CD4-positive, alpha-beta T cell treated with Interleukin-6 at 100 ng/mL for 8 hours (primary cell): ENCODE measurements at regions not wholly inside any gene's neighbourhood (a gene's known extent, or its start where the extent isn't known, plus 50 kb on each side); places are given as distances from the start of the nearest gene placed in this dataset.

Experiments
- DNase-seq: peaks from one replicate; pipeline ENCODE4 v3.0.0-alpha.2; 2020; ENCODE audit warnings: mixed read lengths, low spot score

DNA sequence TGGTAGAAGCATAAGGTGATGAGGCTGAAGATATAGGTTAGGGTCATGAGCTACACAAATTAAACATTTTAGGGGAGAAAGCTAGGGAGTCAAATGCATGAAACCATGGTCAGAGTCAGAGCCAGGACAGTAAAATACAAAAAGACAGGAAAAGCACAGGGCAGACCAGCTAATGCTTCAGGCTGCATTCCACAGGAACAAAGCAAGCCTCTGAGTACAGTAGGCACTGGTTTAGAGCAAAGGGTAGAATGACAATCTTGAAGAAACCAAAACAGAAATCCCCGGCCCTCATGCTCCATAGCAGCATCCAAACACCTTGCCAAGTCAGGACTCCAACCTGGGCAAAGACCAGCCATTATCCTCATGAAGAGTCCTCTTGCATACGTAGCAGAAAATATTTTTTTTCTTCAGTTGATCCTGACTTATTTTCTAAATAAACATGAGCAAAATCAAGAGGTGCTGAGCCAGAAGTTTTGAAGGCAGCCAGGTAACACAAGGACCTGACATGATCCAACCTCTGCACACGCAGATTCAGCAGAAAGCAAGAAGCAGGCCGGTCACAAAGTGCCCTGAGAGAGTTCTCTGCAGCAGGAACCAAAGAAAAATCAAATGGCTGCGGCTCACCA, 273.1 kb downstream of the TTLL7 start:
- no peak for DNase-seq

DNA sequence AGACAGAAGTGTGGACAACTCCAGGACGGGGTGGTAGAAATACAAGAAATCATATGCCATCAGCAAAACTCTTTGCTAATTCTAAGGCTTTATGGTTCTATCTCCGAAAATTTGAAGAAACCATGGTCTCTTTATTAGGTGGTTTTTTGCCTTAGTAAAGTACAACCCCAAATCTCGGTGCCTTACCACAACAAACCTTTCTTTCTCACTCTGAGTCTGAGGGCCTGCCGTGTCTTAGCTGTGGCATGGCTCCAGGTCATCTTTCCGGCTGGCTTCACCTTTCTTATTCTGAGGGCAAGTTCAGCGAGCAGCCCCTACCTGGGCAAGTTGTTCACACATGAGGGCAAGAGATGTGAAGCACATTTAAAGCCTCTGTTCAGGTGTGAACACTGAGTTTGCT, 280.6 kb downstream of the TTLL7 start:
- no peak for DNase-seq

DNA sequence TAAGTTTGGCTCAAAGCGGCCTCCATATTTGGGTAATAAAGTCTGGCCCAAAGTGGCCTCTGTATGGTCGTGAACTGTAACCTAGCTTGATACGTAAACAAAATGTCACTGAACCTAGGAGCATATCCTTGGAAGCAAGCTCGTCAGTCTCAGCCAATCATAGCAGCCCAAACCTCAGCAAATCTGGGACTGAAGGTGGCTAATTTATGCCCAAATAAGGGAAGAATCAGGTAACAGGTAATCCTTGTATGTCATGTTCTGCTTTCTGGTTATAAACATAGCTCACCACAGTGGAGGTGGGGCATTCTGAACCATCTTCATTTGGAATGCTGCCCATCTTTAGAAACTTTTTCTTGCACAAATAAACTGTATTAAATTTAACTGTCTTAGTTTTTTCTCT, 281.1 kb downstream of the TTLL7 start:
- DNase-seq, result no peak

DNA sequence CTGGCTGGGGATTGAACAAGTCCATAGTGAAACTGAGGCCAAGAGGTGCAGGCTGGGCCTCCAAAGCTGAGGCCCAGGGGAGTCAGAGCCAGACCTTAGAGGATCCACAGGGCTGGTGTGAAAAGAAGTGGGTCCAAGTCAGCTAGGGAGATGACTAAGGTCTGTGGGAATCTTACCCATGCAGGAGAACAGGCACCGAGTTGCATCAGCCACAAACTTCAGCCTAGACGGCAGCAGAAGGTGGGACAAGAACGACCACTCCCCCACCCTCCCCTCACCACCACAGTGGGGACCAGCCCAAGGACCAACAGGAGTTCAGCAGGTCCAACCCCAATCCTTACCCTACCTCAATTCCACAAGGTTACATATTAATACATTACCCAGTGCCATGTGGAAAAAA, 282.3 kb downstream of the TTLL7 start:
- DNase-seq, result no peak

DNA sequence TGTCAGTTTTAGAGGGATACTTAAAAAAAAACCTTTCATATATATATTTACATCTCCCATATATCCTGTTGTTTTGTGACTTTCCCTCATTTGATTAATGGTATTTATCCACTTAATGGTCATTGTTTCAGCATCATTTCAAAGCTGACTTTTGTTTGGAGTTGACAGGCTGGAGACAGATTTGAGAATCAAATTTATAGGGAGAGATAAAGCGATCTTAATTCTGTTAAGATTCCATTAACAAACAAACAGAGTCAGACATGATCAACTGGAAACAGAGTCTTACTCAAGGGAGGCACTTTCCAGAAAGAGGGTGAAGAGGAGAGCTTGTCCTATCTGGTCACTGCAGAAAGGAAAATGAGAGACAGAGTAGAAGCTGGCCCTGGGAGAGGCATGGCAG, 283.4 kb downstream of the TTLL7 start:
- DNase-seq, result no peak

DNA sequence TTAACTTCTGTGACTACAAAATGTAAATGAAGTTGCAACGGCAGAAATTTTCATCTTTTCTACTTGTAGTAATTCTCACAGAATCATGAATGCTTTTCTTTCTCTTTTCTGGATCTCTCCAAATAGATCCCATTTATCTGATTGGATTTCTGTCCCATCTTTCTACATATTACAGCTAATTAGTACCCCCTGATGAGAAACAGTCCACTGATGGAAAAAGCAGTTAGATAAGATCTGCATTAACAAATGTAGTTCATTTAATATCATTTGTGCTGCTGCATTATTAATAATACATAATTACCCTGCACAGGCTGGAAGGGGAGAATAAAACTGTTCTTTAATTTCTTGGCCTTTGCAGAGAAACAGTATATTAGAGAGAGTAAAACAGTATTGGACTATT, 289.3 kb downstream of the TTLL7 start:
- DNase-seq, result no peak

DNA sequence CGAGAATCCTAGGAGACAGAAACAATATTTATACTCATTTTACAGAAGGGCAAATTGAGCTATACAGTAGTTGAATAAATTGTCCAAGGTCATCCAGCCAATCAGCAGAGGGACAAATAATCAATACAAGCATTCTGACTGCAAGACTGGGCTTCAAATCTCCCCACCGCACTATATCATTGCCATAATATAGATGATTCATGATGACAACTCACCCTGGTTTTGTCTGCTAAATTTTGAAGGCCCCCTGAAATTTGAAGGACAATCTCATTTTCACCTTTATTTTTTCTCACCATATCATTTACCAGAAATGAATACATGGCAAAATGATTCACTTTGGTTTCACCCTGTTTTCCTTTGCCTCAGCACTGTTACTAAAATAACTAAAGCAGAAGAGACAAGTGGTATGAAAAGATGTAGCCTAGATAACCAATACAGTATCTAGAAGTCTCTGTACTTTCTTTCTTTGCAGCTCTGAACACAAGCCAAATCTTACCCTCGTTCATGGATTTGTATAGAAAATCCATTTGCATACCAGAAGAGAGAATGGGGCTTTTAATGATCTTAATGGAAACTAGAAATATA, 292.5 kb downstream of the TTLL7 start:
- DNase-seq, result no peak

DNA sequence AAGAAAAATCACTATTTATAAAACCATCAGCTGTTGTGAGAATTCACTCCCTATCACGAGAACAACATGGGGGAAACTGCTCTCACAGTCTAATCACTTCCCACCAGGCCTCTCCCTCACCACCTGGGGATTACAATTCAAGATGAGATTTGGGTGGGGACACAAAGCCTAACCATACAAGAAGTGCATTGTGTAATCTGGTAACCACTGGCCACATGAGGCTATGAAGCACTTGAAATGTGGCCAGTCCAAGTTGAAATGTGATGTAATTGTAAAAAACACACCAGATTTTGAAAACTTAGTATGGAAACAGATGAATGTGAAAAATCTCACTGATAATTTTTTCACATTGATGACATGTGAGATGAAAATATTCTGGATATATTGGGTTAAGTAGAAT, 293.8 kb downstream of the TTLL7 start:
- no peak for DNase-seq

DNA sequence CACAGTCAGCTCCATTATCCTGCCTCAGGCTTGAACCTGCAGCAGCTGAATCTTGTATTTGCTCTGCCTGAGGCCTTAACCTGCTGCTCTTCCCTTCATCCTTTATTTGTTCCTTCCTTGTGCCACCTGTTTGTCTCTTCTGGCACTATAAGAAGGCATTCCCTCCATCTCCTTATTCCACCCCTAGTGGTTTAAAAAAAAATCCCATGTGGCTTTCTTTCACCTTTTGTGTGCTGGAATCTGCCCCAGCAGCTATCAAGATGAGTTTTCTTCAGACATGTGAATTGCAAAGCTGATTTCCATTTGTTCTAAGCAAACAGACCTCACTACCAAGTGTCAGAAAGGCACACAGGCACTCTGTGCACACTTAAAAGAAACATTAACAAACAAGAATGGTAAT, 294.6 kb downstream of the TTLL7 start:
- no peak for DNase-seq

DNA sequence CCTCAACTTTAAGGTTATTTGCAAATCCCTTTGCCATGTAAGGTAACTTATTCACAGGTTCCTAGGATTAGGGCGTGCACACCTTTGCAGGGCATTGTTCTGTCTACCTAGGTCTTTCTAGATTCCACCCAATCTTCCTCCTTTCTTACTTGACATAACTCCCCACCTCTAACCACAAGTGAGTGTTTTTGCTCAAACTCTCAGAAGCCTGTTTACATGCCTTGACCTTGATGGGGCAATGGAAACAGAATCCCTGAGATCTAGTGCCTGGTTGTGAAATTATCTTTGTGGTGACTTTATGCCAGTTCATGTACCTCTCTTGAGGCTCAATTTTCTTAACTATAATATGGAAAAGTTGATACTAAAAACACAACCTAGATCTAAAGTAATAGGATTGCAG, 296.6 kb downstream of the TTLL7 start:
- DNase-seq, result no peak

DNA sequence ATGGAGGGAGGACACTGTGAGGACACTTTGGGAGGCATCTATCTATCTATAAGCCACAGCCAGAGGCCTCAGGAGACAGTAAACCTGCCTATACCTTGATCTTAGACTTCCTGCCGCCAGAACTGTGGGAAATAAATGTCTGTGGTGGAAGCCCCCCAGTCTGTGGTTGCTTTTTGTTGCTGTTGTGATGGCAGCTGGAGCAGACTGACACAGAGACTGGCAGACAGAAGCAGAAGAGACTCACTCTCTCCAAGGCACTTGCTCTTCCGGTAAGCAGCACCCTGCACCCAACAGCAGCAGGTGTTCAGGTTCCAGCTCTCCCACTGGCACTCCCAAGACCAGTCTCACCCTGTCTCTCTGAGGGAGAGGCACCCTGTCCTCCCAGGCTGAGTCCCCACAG, 297.6 kb downstream of the TTLL7 start:
- DNase-seq, result no peak

DNA sequence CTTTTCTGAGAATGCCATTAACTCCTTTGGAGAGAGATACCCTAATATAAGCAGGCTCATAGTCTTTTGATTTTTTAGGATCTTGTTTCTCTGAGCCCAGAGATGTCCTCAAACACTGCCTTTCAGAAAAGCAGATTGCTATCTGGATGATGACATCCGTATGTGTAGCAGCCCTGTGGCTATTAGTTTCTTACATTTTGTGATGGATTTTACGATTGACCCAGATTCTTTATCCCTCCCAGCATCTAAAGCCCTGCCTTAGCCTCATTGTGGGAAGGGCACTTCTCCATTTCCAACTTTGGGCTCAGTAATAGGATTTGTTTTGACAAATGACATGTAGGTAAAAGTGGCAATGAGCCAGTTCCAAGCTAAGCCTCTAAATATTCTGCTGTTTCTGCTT, 300.3 kb downstream of the TTLL7 start:
- no peak for DNase-seq

DNA sequence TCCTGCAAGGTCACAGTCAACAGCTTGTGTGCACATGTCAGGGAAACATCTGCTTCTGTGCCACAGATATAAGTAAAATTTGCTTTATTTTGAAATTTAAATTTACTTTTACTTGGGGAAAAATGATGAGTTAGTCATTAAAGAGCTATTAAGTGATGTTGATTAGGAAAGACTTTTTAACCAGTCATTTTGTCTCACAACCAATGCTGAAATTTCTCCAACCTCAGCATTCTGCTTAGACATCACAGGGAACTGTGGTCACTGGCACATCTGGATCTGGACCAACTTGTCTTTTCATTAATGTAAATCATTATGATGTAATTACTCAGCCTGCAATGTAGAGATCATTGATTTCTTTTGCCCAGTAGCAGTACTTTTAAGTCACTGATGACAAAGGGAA, 301.0 kb downstream of the TTLL7 start:
- DNase-seq, result no peak

DNA sequence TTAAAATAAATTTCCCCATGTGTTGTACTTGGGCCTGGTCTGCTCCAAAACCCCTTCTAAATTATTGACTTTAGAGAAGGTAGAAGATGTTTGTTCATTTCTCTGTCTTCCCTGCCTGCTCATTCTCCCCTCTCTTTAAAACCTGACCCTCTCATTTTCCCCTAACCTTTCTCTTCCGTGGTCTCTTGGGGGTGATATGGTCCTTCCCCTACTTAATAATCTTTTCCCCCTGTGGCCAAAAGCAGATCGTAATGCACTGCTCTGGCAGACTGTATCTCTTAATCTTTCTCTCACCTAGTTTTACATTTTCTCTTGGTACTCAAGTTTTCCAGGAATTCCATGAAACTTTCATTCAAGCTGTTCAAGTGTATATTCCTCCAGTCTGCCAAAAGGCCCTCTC, 301.7 kb downstream of the TTLL7 start:
- DNase-seq, result no peak

DNA sequence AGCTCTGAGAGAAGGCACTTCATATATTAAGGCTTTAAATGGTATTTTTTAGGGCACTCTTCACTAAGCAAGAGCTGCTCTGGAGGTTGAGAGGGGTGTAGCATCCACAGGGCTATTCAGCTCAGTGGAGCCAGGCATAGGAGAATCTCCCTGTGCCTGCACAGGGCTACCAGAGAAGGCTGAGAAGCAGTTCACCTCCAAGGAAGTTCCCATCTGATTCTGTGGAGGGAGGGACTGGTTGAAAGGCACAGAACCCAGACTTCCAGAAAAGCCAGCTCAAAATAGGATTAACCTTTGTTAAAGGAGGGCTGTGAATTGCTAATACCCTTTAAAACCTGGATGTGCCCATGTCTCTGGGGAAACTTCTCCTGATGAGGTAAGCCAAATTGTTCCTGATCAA, 304.5 kb downstream of the TTLL7 start:
- DNase-seq, result no peak

DNA sequence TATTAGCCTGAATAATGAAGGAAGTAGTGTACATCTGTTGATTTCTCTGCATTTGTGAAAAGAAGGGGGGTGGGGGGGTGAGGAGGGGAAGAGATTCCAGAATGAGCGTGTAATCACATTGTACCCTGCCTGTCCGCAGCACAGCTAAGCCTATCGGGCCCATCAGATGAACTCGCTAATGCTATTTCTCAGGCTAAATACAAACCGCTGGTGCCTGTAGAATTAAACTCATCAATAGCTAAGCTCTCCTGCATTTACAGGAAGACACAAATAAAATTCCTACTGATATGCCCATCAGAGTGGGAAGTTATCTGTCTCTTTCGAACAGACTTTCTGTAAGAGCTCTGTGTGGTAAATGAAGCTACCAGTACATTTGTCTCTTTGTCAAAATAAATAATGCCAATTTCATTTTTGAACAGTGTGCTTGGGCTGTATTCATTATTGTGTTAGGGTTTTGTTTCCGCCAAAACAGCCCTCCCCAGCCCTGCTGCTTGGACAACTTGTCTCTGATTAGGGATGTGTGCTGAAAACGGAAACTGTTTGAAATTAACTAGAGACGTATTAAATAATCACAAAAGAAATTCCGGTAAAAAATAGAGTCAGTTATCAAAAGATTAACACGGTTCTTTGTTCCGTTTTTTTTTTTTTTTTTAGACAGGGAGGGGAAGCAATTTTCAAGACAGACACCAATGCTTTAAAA, 305.4 kb downstream of the TTLL7 start:
- DNase-seq, result no peak

DNA sequence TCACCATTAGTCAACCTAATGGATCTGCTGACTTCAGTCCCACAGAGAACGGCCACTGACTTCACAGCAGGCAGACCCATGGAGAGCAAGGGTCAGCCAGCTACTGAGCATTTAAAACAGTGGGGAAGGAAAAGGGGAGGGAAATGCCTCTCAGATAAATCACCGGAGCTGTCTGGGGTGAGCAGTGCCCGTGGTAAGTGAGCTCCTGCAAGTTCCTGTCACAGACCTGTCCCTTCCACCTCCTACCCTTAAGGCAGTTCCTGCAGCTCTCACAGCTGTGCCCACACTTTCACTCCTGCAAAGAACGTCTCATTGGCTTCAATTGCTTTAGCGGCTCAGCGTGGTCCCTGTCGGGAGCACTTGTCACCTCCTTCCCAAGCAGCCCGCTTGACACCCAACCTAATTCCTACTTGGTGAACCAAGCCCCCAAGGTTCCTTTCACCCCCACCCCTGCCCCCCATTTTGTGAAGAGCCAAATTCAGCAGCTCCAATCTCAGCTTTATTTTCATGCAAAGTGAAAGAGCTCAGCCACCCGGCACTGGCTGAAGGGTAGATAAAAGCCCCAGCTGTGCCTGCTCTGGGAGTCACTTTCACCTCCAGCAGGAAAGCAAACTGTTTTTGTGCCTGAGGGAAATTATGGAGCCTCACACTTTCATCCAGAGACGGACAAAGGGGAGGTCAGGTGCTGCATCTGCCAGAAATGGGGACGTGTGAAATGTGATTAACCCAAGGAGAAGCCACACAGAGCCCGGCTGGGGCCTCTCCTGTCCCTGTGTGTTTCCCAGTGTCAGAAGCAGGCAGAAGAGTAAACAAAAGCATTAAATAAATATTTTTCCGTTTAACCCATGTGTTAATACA, 306.2 kb downstream of the TTLL7 start:
- peak; percentile 14 for DNase-seq

DNA sequence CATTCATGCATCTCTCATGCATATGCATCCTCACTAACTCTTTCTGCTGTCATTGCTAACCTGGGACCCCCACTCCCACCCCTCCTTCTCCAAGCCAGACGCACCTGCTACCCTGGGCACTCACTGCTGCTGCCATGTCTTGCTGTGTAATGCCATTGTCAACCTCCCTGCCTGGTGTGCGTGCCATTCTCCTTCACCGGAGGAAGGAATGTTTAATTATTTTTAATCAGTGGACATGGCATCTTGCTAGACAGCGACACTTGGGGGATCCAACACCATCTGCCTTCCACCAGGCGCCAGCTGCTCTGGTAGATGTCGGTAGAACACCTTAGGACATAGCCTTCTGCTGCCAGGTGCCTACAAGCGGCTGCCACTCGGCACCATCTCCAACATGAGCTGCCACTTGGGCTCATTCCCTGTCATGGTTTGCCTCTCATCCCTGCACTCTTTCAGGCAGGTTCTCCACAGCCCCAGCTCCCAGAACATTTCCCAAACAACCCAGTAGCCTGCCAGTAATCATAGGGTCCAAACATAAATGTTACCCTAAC, 306.9 kb downstream of the TTLL7 start:
- DNase-seq, result no peak

DNA sequence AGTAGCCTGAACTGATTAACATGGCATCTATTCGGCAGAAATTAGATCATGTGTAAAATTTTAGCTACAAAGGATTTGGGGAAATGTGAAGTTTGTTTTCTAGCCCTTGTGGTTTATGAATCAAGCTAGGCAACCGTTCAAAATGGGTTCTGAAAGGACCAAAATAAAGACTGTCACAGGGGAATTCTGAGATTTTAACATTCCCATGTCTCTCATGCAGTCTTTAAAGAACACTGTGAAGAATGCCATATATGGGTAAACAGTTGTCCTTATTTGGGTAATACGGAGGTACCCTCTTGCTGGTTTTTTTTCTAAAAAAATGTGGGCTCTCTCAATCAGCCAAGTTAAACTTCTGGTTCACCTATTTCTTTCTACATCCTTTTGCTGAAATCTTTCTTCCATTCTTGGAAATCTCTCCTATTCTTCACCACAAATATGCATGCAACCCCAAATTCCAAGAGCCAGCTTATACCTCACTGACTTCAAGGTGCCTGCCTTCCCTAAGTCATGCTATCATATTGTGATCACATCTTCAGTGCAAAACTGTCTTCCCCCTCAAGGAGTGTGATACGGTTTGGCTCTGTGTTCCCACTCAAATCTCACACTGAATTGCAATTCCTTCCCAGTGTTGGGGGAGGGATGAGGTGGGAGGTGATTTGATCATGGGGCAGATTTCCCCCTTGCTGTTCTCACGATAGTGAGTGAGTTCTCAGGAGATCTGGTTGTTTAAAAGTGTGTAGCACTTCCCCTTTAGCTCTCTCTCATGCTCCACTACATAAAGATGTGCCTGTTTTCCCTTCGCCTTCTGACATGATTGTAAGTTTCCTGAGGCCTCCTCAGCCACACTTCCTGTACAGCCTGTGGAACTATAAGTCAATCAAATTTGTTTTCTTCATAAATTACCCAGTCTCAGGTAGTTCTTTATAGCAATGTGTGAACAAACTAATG, 308.7 kb downstream of the TTLL7 start:
- DNase-seq, result no peak

DNA sequence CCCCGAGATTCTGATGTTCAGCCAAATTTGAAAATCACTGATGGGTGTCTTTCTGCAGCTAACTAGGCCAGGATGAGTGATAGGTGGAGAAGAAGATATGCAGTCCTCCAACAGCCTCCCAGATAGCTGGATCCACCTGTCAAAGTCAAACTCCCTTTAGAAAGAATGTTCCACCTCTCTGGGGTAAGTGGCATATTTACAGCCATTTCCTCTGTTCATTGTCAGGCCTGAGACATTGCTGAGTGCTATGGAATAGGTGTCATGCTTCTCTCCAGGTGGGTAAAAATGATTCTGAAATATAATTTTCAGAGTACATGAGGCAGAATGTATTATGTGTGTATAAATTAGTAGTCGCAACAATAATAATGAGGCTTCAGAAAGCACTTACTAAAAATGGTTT, 316.8 kb downstream of the TTLL7 start:
- no peak for DNase-seq

DNA sequence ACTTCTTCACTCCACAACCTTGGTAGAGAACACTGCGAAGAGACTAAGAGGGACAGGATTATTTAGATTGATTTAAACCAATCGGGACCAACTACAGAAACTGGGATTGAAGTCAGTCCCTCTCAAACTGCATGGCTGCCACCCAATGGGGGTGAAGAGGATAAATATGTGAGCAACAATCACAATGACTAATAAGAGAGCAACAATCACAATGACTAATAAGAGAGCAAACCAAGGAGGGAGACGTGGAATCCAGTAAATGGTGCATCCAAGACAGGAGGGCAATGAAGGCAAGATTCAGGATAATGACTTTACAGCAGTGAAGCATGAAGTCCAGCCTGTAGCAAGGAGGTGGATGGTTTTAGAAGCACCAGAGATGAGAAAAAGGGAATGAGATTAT, 322.8 kb downstream of the TTLL7 start:
- no peak for DNase-seq
